Peyer's patch (tissue), 4 donors: ENCODE measurements at regions not wholly inside any gene's neighbourhood (a gene's known extent, or its start where the extent isn't known, plus 50 kb on each side); places are given as distances from the start of the nearest gene placed in this dataset.

Experiments
- CTCF ChIP-seq, 6 experiments: fragments of 450-650 bp in 4 of 6; fragments of 200-600 bp in 2 of 6; sonication (generic) in 1 of 6; IDR thresholded peaks; one replicate each; pipeline ENCODE4 v1.5.1; 2017 to 2019; ENCODE audit warnings: antibody characterized with exemption in 6 of 6, mild to moderate bottlenecking in 3 of 6, moderate library complexity in 1 of 6
- POLR2A ChIP-seq, 2 donors: fragments of 450-650 bp; IDR thresholded peaks; one replicate each; pipeline ENCODE4 v1.5.1; 2017; ENCODE audit warnings: antibody characterized with exemption in 2 of 2, mild to moderate bottlenecking in 2 of 2, moderate library complexity in 2 of 2

GRCh38 chr13:74836628-74837027, 645.3 kb downstream of the TBC1D4 start:
- TF ChIP-seq CTCF (IDR thresholded peaks at IDR 0.05) (no peak), POLR2A (IDR thresholded peaks at IDR 0.05) (no peak)
